IPS-15b (cell line): ENCODE measurements at regions not wholly inside any gene's neighbourhood (a gene's known extent, or its start where the extent isn't known, plus 50 kb on each side); places are given as distances from the start of the nearest gene placed in this dataset.

Experiments
- H3K27me3 ChIP-seq: one replicate; pipeline ENCODE4 v1.6.1; 2013; ENCODE audit warnings: low read length; ENCODE audit not compliant: control insufficient read depth, insufficient read depth
- H3K36me3 ChIP-seq: one replicate; pipeline ENCODE4 v1.6.1; 2013; ENCODE audit warnings: low read length; ENCODE audit not compliant: control insufficient read depth, insufficient read depth
- H3K4me1 ChIP-seq: one replicate; pipeline ENCODE4 v1.6.1; 2013; ENCODE audit warnings: mild to moderate bottlenecking, low read length; ENCODE audit not compliant: control insufficient read depth, insufficient read depth
- H3K4me3 ChIP-seq: one replicate; pipeline ENCODE4 v1.5.1; 2013; ENCODE audit warnings: low read depth, low read length
- H3K9ac ChIP-seq: one replicate; pipeline ENCODE4 v1.6.1; 2013; ENCODE audit warnings: low read depth, mild to moderate bottlenecking, low read length
- H3K9me3 ChIP-seq: one replicate; pipeline ENCODE4 v1.6.1; 2013; ENCODE audit warnings: mild to moderate bottlenecking, low read length; ENCODE audit not compliant: control insufficient read depth, insufficient read depth

DNA sequence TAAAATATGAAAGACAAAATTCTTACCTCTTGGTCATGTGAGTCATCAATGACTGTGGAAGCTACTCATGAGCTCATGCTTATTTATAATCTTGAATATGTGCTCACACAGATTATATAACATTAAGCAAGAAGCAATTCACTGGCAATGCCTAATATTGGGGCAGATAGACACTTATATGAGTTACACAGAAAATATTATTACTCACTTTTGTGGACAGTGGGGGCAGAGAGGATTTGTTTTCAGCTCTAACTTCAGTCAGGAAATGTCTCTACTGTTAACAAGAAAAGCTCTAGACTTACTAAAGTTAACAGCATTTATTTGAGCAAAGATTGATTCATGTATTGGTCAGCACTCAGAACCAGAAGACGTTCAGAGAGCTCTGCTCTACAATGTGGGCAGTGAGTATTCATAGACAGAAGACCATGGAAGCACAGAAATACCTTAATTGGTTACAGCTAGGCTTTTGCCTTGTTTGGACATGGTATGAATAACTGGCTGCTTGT is 85.8 kb upstream of the AHI1 start:
- H3K36me3 ChIP-seq = no peaks in the 10 kb centered on the region
- peaks cover 2% of the 10 kb centered on the region for H3K4me1 ChIP-seq
- no peak overlapping the region for H3K9ac ChIP-seq
- no peak overlapping the region for H3K4me3 ChIP-seq
- no peaks in the 10 kb centered on the region for H3K27me3 ChIP-seq
- H3K9me3 ChIP-seq = no peaks in the 10 kb centered on the region

DNA sequence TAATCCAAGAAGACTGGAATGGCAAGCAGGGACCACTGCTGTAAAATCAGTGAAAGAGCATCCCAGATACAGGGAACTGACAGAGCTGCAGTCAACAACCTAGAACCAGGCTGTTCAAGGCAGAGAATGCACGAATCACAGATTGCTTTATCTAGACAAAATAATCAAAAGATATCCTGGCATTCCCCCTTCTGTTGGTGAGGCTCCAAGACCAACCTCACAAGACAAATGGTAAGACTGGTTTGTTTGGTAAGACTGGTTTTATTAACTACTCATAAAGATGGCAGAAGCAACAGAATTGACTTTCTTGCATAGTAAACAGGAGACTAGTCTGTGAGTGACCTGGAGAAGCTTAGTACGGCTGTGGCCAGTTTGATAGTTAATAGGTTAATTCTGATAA is 88.8 kb upstream of the AHI1 start:
- Histone ChIP-seq H3K4me3 (no peak overlapping the region), H3K4me1 (peaks cover 2% of the 10 kb centered on the region), H3K9me3 (no peaks in the 10 kb centered on the region), H3K27me3 (no peaks in the 10 kb centered on the region), H3K9ac (no peak overlapping the region), H3K36me3 (no peaks in the 10 kb centered on the region)

DNA sequence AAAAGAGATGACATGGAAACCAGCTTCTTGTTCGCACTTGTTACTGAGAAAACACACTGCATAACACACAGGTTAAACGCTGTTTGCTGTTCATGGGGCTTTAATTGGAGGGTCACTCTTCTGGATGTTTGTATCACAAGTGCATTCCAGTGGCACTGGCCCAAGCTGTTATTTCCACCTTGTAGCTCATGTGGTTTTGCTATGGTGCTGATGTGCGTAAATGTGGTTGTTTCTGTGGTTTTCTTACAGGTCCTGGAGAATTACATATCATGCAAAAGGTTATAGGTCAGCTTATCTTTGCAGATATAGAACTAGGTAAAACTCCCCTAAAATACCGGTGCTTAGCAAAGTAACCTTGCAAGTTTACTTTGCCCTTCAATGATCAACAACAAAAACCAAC is 89.3 kb upstream of the AHI1 start:
- H3K9ac ChIP-seq = no peak overlapping the region
- no peak overlapping the region for H3K4me3 ChIP-seq
- no peaks in the 10 kb centered on the region for H3K4me1 ChIP-seq
- H3K9me3 ChIP-seq = no peaks in the 10 kb centered on the region
- no peaks in the 10 kb centered on the region for H3K36me3 ChIP-seq
- no peaks in the 10 kb centered on the region for H3K27me3 ChIP-seq

DNA sequence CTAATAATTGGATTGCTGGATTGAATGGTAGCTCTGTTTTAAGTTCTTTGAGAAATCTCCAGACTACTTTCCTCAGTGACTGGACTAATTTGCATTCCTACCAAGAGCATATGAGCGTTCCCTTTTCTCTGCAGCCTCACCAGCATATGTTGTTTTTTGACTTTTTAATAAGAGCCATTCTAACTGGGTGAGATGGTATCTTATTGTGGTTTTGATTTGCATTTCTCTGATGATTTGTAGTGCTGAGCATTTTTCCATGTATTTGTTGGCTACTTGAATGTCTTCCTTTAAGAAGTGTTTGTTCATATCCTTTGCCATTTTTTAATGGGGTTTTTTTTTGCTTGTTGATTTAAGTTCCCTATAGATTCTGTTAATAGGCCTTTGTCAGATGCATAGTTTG is 94.7 kb upstream of the AHI1 start:
- Histone ChIP-seq H3K4me1 (no peaks in the 10 kb centered on the region), H3K9me3 (no peaks in the 10 kb centered on the region), H3K27me3 (no peaks in the 10 kb centered on the region), H3K4me3 (no peak overlapping the region), H3K9ac (no peak overlapping the region), H3K36me3 (no peaks in the 10 kb centered on the region)

DNA sequence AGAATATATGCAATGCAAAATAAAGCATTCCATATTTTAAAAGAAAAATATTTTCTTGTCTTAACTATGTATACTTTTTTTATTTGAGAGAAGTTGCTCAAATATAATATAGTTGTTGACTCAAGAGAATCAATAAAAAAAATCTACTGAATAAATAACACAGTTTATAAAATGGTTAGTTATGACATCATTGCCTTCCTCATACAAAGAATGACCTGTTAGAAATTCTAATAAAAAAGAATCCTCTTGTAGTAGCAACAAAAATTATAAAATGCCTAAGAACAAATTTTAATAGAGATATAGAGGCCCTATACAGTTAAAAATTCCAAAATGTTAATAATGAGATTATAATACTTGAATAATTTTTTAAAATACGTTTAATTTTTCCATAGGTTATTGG is 96.5 kb upstream of the AHI1 start:
- H3K4me3 ChIP-seq = no peak overlapping the region
- no peaks in the 10 kb centered on the region for H3K4me1 ChIP-seq
- H3K9ac ChIP-seq = no peak overlapping the region
- no peaks in the 10 kb centered on the region for H3K36me3 ChIP-seq
- H3K27me3 ChIP-seq = no peaks in the 10 kb centered on the region
- H3K9me3 ChIP-seq = no peaks in the 10 kb centered on the region

DNA sequence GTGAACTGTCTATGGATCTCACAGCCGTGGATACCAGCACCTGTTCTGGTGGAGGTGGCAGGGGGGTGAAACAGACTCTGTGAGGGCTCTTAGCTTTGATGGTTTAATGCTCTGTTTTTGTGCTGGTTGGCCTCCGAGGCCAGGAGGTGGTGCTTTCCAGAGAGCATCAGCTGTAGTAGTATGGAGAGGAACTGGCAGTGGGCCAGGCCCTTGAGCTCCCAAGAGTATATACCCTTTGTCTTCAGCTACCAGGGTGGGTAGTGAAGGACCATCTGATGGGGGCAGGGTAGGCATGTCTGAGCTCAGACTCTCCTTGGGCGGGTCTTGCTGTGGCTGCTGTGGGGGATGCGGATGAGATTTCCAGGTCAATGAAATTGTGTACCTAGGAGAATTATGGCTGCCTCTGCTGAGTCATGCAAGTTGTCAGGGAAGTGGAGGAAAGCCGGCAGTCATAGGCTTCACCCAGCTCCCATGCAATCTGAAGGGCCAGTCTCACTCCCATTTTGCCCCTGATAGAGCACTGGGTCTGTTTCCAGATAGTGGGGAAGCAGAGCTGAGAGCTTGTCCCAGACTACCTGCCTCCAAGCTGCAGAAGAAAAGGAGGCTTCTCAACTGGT is 102.7 kb upstream of the AHI1 start:
- no peak overlapping the region for H3K4me3 ChIP-seq
- no peaks in the 10 kb centered on the region for H3K9me3 ChIP-seq
- H3K36me3 ChIP-seq = no peaks in the 10 kb centered on the region
- H3K9ac ChIP-seq = no peak overlapping the region
- no peaks in the 10 kb centered on the region for H3K4me1 ChIP-seq
- no peaks in the 10 kb centered on the region for H3K27me3 ChIP-seq

DNA sequence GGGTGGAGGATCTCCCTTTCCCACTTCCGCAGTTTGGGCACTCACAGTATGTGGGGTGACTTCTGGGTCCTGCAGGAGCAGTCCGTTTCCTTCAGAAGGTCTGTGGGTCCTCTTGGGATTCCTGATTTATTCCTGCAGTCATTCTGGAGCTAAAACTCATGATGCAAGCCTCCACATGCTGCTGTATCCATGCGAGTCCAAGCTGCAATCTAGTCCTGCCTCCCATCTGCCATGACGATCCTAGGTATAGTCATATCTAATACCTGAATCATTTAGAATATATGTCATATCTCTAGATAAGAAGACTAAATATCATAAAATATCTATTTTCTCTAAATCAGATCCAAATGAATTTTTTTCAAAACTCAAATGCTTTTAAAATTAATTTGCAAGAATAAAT is 103.4 kb upstream of the AHI1 start:
- Histone ChIP-seq H3K4me3 (no peak overlapping the region), H3K36me3 (no peaks in the 10 kb centered on the region), H3K9ac (no peak overlapping the region), H3K4me1 (no peaks in the 10 kb centered on the region), H3K27me3 (no peaks in the 10 kb centered on the region), H3K9me3 (no peaks in the 10 kb centered on the region)

DNA sequence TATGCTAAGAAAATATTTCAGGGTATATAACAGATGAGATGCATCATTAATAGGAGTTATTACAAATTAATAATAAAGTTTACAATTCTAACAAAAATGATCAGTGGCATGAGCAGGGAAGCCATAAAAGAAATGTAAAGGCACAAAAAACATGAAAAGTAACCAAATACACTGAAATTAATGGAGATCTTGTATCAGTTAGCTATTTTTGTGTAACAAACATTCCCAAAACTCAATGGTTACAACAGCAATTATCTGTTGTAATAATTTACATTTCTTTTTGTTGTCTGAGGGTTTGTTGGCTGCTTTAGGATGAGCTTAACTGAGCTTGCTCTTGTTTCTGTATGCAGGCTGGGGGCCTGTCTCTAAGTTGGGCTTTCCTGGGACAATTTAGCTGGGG is 104.3 kb upstream of the AHI1 start:
- Histone ChIP-seq H3K4me1 (no peaks in the 10 kb centered on the region), H3K36me3 (no peaks in the 10 kb centered on the region), H3K27me3 (no peaks in the 10 kb centered on the region), H3K9ac (no peak overlapping the region), H3K9me3 (no peaks in the 10 kb centered on the region), H3K4me3 (no peak overlapping the region)

DNA sequence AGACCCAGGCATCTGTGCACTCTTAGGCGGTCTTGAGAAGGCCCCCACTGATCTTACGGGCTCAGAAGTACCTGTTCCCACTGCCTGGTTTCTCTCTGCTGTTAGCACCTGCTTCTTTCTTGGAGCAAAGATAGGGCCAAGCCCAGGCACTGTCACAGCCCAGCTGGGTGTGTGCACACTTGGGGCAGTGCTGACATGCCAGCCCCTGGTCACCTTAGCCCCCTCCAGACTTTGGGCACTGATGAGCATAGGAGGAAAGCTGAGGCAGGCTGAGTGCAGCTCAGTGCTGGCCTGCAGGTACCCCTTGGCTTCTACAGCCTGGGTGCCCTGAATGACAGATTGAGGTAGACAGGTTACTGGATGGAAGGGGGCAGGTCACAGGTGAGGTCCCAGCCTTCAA is 105.7 kb upstream of the AHI1 start:
- no peaks in the 10 kb centered on the region for H3K9me3 ChIP-seq
- H3K9ac ChIP-seq = no peak overlapping the region
- no peaks in the 10 kb centered on the region for H3K27me3 ChIP-seq
- H3K36me3 ChIP-seq = no peaks in the 10 kb centered on the region
- no peak overlapping the region for H3K4me3 ChIP-seq
- H3K4me1 ChIP-seq = no peaks in the 10 kb centered on the region

DNA sequence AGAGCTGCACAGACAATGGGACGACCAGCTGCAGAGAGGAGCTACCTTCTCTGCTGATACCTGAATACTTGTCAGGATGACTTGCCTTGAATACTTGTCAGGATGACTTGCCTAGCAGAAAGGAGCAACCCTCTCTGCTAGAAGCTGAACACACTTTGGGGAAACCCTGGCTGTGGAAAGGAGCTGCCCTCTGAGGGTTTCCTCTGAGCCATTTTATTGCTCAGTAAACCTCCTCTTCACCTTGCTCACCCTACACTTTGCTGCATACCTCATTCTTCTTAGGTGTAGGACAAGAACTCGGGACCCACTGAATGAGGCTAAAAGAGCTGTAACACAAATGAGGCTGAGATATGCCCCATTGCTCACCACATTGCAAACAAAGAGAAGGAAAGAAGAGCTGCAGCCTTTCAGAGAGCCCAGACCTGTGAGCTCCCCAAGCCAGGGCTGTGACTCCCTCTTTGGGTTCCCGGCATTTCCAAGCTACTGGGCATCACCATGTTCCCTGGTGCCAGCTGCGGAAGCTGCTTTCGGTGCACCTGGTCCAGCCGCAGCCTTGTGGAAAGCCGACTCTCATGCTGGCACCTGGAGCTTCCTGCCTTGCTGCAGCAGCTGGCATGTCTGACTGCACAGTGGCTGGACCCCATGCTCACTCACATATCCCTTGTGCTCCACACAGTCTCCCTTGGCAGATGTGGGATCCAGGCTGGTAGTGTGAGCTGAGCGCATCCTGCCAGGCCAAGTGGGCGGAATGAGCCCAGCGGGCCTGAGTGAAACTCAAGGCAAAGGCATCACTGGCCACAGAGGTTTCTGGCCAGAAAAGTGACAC is 106.7 kb upstream of the AHI1 start:
- Histone ChIP-seq H3K27me3 (no peaks in the 10 kb centered on the region), H3K9me3 (no peaks in the 10 kb centered on the region), H3K36me3 (no peaks in the 10 kb centered on the region), H3K4me3 (no peak overlapping the region), H3K9ac (no peak overlapping the region), H3K4me1 (no peaks in the 10 kb centered on the region)

DNA sequence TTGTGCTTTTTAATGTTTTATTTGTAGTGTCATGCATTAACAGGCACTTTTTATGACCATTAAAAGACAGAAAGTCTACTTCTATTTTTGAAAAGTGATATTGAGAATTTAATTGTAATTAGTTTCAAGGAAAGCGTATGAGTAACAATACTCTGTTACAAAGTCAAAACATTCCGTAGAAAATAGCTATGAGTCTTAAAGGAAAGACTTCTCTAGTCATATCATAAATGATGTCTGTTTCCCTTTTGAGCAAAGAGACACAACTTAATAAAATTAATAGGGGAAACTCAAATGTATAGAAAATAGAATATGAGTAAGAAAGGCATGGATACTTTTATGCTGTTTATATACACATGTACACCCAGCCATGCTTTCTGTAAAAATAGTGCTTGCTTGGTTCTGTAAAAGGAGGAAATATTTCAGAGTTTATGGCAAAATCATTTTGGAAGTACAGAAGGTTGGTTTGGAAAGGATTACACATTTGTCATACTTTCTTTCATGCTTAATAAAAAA is 107.8 kb upstream of the AHI1 start:
- H3K4me1 ChIP-seq = no peaks in the 10 kb centered on the region
- no peaks in the 10 kb centered on the region for H3K36me3 ChIP-seq
- H3K9ac ChIP-seq = no peak overlapping the region
- no peaks in the 10 kb centered on the region for H3K27me3 ChIP-seq
- no peaks in the 10 kb centered on the region for H3K9me3 ChIP-seq
- no peak overlapping the region for H3K4me3 ChIP-seq

DNA sequence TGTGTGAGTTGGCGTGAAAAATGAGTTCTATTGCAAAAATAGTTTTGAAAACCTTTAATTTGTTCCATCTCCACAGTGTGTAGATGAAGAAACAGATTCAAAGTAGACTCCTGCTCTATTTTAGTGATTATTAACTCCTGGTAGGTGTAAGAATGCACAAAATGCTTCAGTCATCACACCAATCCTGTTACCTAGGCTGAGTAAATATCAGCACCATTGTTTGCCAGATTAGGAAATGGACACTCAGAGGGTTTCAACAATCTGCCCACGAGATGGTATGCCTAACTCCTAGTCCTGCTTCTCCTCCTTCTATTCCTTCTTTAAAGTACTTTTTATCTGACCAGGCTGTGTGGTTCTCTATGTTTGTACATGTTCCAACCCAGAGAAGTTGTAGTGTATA is 108.9 kb upstream of the AHI1 start:
- no peaks in the 10 kb centered on the region for H3K4me1 ChIP-seq
- H3K9ac ChIP-seq = no peak overlapping the region
- H3K27me3 ChIP-seq = no peaks in the 10 kb centered on the region
- no peaks in the 10 kb centered on the region for H3K9me3 ChIP-seq
- H3K36me3 ChIP-seq = no peaks in the 10 kb centered on the region
- no peak overlapping the region for H3K4me3 ChIP-seq
